GM12878 (cell line): ENCODE measurements at regions not wholly inside any gene's neighbourhood (a gene's known extent, or its start where the extent isn't known, plus 50 kb on each side); places are given as distances from the start of the nearest gene placed in this dataset.

Source experiments
- ATAC-seq: fragments of 200-7000 bp; cut with Tn5 transposase; 3 replicates; pipeline ENCODE4 v1.9.1; 2020; ENCODE audit warnings: mild to moderate bottlenecking, moderate library complexity
- BruUV-seq: library from RNA; stranded (reverse); fragments of 400-500 nt; replicated peaks from 2 replicates; lab custom pipeline; 2021; lab: Mats Ljungman, UMichigan
- CTCF ChIA-PET: fragments of 300-600 bp; sonication (Branson Sonifier 250); formaldehyde crosslinking; extraction: SDS; loops from one replicate; lab custom pipeline; 2021; ENCODE audit warnings: inconsistent platforms; lab: Yijun Ruan, JAX
- POLR2A ChIA-PET: fragments of 350-600 bp; formaldehyde crosslinking; extraction: SDS; loops from one replicate; lab custom pipeline; 2021; ENCODE audit warnings: inconsistent platforms; lab: Charles Lee
- RAD21 ChIA-PET: fragments of 300-600 bp; sonication (Branson Sonifier 250); formaldehyde crosslinking; loops from one replicate; lab custom pipeline; 2023; ENCODE audit warnings: antibody characterized with exemption; ENCODE audit not compliant: unreplicated experiment; lab: Charles Lee
- SMC1A ChIA-PET: fragments of 300-600 bp; sonication (Branson Sonifier 250); formaldehyde crosslinking; loops from one replicate; lab custom pipeline; 2023; ENCODE audit not compliant: unreplicated experiment, uncharacterized antibody; lab: Charles Lee
- DNase-seq: peaks from one replicate; pipeline ENCODE4 v3.0.0-alpha.2; 2011; ENCODE audit warnings: low read depth, low spot score
- FAIRE-seq: peaks from 3 replicates; lab custom pipeline; 2011; peaks lifted over from hg19 to GRCh38; lab: Jason Lieb, UNC
- H2AFZ ChIP-seq: 2 replicates; pipeline ENCODE4 v1.6.0; 2011; ENCODE audit warnings: low read depth, low read length, control low read depth; ENCODE audit not compliant: control insufficient read depth
- H3K27ac ChIP-seq: 2 replicates; pipeline ENCODE4 v1.5.1; 2011; ENCODE audit warnings: control low read depth; ENCODE audit not compliant: control insufficient read depth, insufficient read depth
- H3K27me3 ChIP-seq, 2 experiments: replicated peaks in 1 of 2; 2 replicates each; pipeline versions ENCODE4 v1.6.0 to v1.6.1; 2011; ENCODE audit warnings: low read length in 1 of 2; ENCODE audit not compliant: control insufficient read depth in 2 of 2, insufficient read depth in 2 of 2
- H3K36me3 ChIP-seq, 2 experiments: 2 replicates each; pipeline ENCODE4 v1.5.1; 2011; ENCODE audit warnings: low read length in 1 of 2; ENCODE audit not compliant: control insufficient read depth in 2 of 2, insufficient read depth in 2 of 2
- H3K4me1 ChIP-seq: 2 replicates; pipeline ENCODE4 v1.6.1; 2011; ENCODE audit warnings: mild to moderate bottlenecking, low read length, moderate library complexity, mixed read lengths; ENCODE audit not compliant: control insufficient read depth, insufficient read depth
- H3K4me2 ChIP-seq: 2 replicates; pipeline ENCODE4 v1.6.0; 2011; ENCODE audit warnings: control low read depth; ENCODE audit not compliant: control insufficient read depth, insufficient read depth
- H3K4me3 ChIP-seq: fragments of 200-600 bp; sonication (generic); 2 replicates; pipeline ENCODE4 v1.5.1; 2016
- H3K79me2 ChIP-seq: 2 replicates; pipeline ENCODE4 v1.6.0; 2011; ENCODE audit warnings: low read length; ENCODE audit not compliant: control insufficient read depth, insufficient read depth
- H3K9ac ChIP-seq: 2 replicates; pipeline ENCODE4 v1.8.0; 2011; ENCODE audit warnings: low read length, control low read depth, mixed read lengths; ENCODE audit not compliant: control insufficient read depth, insufficient read depth
- H3K9me3 ChIP-seq: replicated peaks from 3 replicates; pipeline ENCODE4 v1.5.1; 2011; ENCODE audit warnings: mild to moderate bottlenecking, low read length; ENCODE audit not compliant: control insufficient read depth, insufficient read depth
- H4K20me1 ChIP-seq: 2 replicates; pipeline ENCODE4 v1.6.0; 2011; ENCODE audit not compliant: control insufficient read depth, insufficient read depth
- BACH1 ChIP-seq: fragments of 450-650 bp; IDR thresholded peaks from 2 replicates; pipeline ENCODE4 v1.6.1; 2017; ENCODE audit warnings: mild to moderate bottlenecking, borderline replicate concordance
- CBX3 ChIP-seq: fragments of 200-600 bp; sonication (generic); IDR thresholded peaks from 2 replicates; pipeline ENCODE4 v1.6.1; 2016; ENCODE audit warnings: low read depth, borderline replicate concordance
- E2F8 ChIP-seq: fragments of 450-650 bp; IDR thresholded peaks from 2 replicates; pipeline ENCODE4 v1.6.1; 2018; ENCODE audit warnings: mild to moderate bottlenecking, low read depth, moderate library complexity; ENCODE audit not compliant: partially characterized antibody
- IRF5 ChIP-seq: fragments of 450-650 bp; IDR thresholded peaks from 2 replicates; pipeline ENCODE4 v1.6.1; 2017; ENCODE audit warnings: borderline replicate concordance
- KAT2A ChIP-seq: conservative IDR thresholded peaks from 2 replicates; pipeline ENCODE4 v1.6.1; 2011; ENCODE audit warnings: low read depth, low read length; ENCODE audit not compliant: control insufficient read depth
- NFXL1 ChIP-seq: fragments of 450-650 bp; IDR thresholded peaks from 2 replicates; pipeline ENCODE4 v1.6.1; 2017; ENCODE audit warnings: antibody characterized with exemption, mild to moderate bottlenecking, borderline replicate concordance
- PBX3 ChIP-seq: IDR thresholded peaks from 2 replicates; pipeline ENCODE4 v1.6.1; 2011; ENCODE audit warnings: mild to moderate bottlenecking, low read depth, low read length, moderate library complexity; ENCODE audit not compliant: insufficient replicate concordance
- RB1 ChIP-seq: fragments of 450-650 bp; formaldehyde crosslinking; IDR thresholded peaks from 2 replicates; pipeline ENCODE4 v1.6.1; 2017; ENCODE audit warnings: mild to moderate bottlenecking, borderline replicate concordance
- RELA ChIP-seq: fragments of 450-650 bp; IDR thresholded peaks from 2 replicates; pipeline ENCODE4 v1.8.0; 2014; ENCODE audit warnings: borderline replicate concordance; ENCODE audit not compliant: partially characterized antibody
- TCF12 ChIP-seq: IDR thresholded peaks from 2 replicates; pipeline ENCODE4 v1.6.1; 2011; ENCODE audit warnings: low read depth, mild to moderate bottlenecking, low read length
- ZNF274 ChIP-seq: IDR thresholded peaks from one replicate; pipeline ENCODE4 v1.8.0; 2011; ENCODE audit not compliant: insufficient read length, insufficient read depth
- WGBS: methylation state at CpG from one replicate; pipeline ENCODE4 v1.1.6; 2016; ENCODE audit warnings: low lambda C conversion rate; ENCODE audit not compliant: insufficient replicate concordance, insufficient coverage; ENCODE audit errors: missing lambda C conversion rate; 5-methylcytosine and 5-hydroxymethylcytosine counted together
- in situ Hi-C: fragments of 300-500 bp; cut with MboI; formaldehyde crosslinking; loops from 9 replicates; pipeline ENCODE4 v1.14.3; 2018; ENCODE audit warnings: mixed read lengths
- intact Hi-C: fragments of 100-400 bp; cut with micrococcal nuclease; formaldehyde crosslinking; loops from one replicate; pipeline ENCODE4 v1.14.2; 2022; ENCODE audit not compliant: unreplicated experiment

GRCh38 chr9:14978022-14979000 lies 68.1 kb upstream of the FREM1 start (continued):
- no peak for TF ChIP-seq E2F8

- Histone ChIP-seq H4K20me1 (no peaks in the 10 kb centered on the region), H3K4me3 (no peak overlapping the region), H3K4me2 (no peak overlapping the region), H3K27ac (no peak overlapping the region), H3K36me3 (no peaks in the 10 kb centered on the region), H3K79me2 (no peaks in the 10 kb centered on the region), H3K4me1 (no peaks in the 10 kb centered on the region), H3K9ac (no peak overlapping the region), H3K27me3 (no peaks in the 10 kb centered on the region), H3K9me3 (no peaks in the 10 kb centered on the region), H2AFZ (no peak overlapping the region)
- no peak for DNase-seq
- 30% methylated on average over 8 of the region's 8 CpGs for WGBS
- no peak for FAIRE-seq
- RAD21 ChIA-PET, result no interaction called here
- SMC1A ChIA-PET, result no interaction called here
- POLR2A ChIA-PET, result no interaction called here
- ATAC-seq, result no peak
- in situ Hi-C loops (no loop called here), intact Hi-C loops (no loop called here)
- no TSS peak for BruUV-seq
- CTCF ChIA-PET, result no interaction called here
- no peak for TF ChIP-seq IRF5
- no peak for TF ChIP-seq CBX3
- no peak for TF ChIP-seq KAT2A
- no peak for TF ChIP-seq TCF12
- no peak for TF ChIP-seq BACH1
- TF ChIP-seq NFXL1, result no peak
- no peak for TF ChIP-seq PBX3
- no peak for TF ChIP-seq RELA
- no peak for TF ChIP-seq RB1
- no peak for TF ChIP-seq ZNF274
These were observed 57.5 kb upstream of the FREM1 start for GRCh38 chr9:14967450-14968321.
